GM06990 (cell line): ENCODE measurements at regions not wholly inside any gene's neighbourhood (a gene's known extent, or its start where the extent isn't known, plus 50 kb on each side); places are given as distances from the start of the nearest gene placed in this dataset.

Experiments
- DNase-seq: peaks from one replicate; pipeline ENCODE4 v3.0.0-alpha.2; 2011; ENCODE audit not compliant: insufficient read length; ENCODE audit errors: extremely low read depth
- H3K27me3 ChIP-seq: replicated peaks from 2 replicates; pipeline ENCODE4 v1.6.0; 2011; ENCODE audit warnings: low read length; ENCODE audit not compliant: control insufficient read depth, insufficient read depth
- H3K36me3 ChIP-seq: 2 replicates; pipeline ENCODE4 v1.5.1; 2011; ENCODE audit warnings: low read length; ENCODE audit not compliant: control insufficient read depth, insufficient read depth
- H3K4me3 ChIP-seq: replicated peaks from 2 replicates; pipeline ENCODE4 v1.5.1; 2011; ENCODE audit warnings: low read depth, mild to moderate bottlenecking, control low read depth, low read length
- TF ChIP-seq, protein P1 (sequence below): IDR thresholded peaks from 2 replicates; pipeline ENCODE4 v1.5.1; 2011; ENCODE audit warnings: low read length, control low read depth, mild to moderate bottlenecking, inconsistent platforms; ENCODE audit not compliant: insufficient read depth, poor library complexity, severe bottlenecking

DNA sequence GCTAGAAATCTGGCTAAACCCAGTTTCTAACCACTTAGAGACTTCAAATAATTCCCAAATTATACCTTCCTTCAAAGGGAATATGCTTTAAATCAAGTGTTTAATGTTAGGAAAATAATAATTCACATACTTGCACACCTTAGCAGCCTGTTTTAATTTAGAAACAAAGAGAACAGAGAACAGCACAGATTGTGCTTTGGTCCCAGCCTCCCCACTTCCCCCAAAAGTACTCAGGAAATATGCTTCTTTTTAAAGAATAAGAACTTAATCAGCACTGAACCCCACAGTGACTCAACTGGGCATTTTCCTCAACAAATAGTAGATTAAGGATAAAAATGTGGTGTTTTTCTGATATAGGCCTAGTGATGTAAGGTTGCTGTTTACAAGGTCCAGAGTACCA lies 295.8 kb downstream of the GBA3 start:
- H3K27me3 ChIP-seq, result no peaks in the 10 kb centered on the region
- no peak for DNase-seq
- H3K4me3 ChIP-seq, result no peak overlapping the region
- TF ChIP-seq, protein P1, sequence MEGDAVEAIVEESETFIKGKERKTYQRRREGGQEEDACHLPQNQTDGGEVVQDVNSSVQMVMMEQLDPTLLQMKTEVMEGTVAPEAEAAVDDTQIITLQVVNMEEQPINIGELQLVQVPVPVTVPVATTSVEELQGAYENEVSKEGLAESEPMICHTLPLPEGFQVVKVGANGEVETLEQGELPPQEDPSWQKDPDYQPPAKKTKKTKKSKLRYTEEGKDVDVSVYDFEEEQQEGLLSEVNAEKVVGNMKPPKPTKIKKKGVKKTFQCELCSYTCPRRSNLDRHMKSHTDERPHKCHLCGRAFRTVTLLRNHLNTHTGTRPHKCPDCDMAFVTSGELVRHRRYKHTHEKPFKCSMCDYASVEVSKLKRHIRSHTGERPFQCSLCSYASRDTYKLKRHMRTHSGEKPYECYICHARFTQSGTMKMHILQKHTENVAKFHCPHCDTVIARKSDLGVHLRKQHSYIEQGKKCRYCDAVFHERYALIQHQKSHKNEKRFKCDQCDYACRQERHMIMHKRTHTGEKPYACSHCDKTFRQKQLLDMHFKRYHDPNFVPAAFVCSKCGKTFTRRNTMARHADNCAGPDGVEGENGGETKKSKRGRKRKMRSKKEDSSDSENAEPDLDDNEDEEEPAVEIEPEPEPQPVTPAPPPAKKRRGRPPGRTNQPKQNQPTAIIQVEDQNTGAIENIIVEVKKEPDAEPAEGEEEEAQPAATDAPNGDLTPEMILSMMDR, result no peak
- no peaks in the 10 kb centered on the region for H3K36me3 ChIP-seq

DNA sequence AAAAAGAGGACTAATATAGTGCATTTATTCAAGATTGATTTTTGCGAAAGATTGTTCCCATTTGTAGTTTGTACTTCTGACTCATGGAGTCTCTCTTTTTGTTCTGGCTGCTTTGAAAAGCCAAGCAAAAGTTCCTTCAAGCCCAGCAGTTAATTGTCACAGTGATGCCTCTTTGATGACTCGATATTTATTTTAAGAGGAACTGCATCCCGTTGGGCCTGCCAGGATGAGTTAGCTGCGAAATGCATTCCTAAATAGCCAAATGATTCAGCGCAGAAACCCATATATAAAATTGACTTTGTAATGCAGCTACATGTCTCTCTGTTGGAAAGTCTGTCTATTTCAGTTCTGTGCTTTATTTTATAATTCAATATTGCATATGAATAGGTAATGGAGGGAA lies 295.1 kb downstream of the GBA3 start:
- no peak overlapping the region for H3K4me3 ChIP-seq
- TF ChIP-seq, protein P1, result no peak
- no peaks in the 10 kb centered on the region for H3K27me3 ChIP-seq
- DNase-seq, result no peak
- H3K36me3 ChIP-seq, result no peaks in the 10 kb centered on the region

DNA sequence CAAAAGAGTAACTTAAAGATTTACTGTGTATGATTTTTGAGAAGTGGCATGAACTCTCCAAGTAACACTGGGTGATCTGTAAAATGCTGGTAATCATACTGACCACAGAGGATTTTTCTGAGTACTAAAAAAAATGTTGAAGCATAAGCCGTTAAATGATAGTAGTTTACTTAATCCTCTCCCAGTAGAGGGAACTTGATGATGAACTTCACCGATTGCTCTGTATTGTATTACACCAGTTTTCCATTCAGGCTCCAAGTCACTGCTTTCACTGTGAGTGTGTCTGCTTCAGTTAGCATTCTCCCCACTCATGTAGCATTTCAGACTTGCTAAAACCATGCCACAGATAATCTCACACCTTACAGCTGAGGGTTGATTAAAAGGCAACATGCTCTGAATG lies 294.1 kb downstream of the GBA3 start:
- Histone ChIP-seq H3K27me3 (no peaks in the 10 kb centered on the region), H3K36me3 (no peaks in the 10 kb centered on the region), H3K4me3 (no peak overlapping the region)
- DNase-seq, result no peak
- TF ChIP-seq, protein P1, result no peak

GRCh38 chr4:22986262-22986661 lies 293.5 kb downstream of the GBA3 start:
- Histone ChIP-seq H3K27me3 (no peaks in the 10 kb centered on the region), H3K36me3 (no peaks in the 10 kb centered on the region), H3K4me3 (no peak overlapping the region)
- DNase-seq, result no peak
- TF ChIP-seq, protein P1, result no peak

DNA sequence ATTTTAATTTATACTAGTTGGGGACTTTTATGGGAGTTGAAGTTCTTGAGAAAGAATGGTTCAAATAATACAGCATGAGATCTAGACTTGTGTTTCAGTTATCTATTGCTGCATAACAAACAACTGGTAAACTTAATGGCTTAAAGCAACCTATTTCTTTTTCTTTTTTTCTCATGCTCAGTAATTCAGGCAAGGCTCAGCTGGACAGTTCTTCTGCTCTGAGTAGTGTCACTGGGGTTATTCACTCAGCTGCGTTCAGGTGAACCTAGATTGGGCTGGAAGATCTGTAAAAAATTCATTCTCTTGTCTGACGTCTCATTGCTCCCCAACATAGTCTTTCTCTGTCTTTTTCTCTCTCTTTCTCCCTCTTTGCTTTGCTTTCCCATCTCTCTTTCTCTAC lies 291.7 kb downstream of the GBA3 start:
- H3K36me3 ChIP-seq, result no peaks in the 10 kb centered on the region
- TF ChIP-seq, protein P1, result no peak
- H3K4me3 ChIP-seq, result no peak overlapping the region
- no peaks in the 10 kb centered on the region for H3K27me3 ChIP-seq
- DNase-seq, result no peak

GRCh38 chr4:22978656-22979055 lies 285.9 kb downstream of the GBA3 start:
- no peak for DNase-seq
- no peaks in the 10 kb centered on the region for H3K36me3 ChIP-seq
- TF ChIP-seq, protein P1, result no peak
- no peaks in the 10 kb centered on the region for H3K27me3 ChIP-seq
- H3K4me3 ChIP-seq, result no peak overlapping the region
